GM18909 (cell line): ENCODE measurements at regions not wholly inside any gene's neighbourhood (a gene's known extent, or its start where the extent isn't known, plus 50 kb on each side); places are given as distances from the start of the nearest gene placed in this dataset.
"Not testable (repeated sequence)": the region's sequence is repeated elsewhere in the genome, so short reads cannot be mapped to it uniquely, and the experiment has no call there.

ENCODE experiments used
- ATAC-seq: cut with Tn5 transposase; IDR thresholded peaks from one replicate; pipeline ENCODE4 v1.9.1; 2021; ENCODE audit warnings: mild to moderate bottlenecking; ENCODE audit not compliant: unreplicated experiment, poor library complexity

DNA sequence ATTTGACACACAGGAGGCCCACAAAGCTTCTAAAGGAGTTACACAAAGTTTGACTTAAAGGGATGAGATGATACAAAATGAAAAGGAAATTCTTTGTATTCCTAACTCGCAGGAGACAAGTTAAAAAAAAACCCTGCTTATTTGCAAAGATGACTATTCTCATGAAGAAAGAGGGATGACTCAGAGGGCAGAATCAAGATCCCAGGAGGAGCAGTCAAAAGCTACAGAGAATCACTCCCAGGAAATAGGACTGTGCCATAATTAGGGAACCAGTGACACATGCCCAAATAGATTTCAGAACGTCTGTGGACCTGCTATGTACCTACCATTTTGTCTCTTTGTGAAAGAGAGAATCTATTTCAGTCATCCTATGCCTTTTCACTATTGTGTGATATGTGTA, 103.5 kb upstream of the ARRDC3 start:
- no peak for ATAC-seq

DNA sequence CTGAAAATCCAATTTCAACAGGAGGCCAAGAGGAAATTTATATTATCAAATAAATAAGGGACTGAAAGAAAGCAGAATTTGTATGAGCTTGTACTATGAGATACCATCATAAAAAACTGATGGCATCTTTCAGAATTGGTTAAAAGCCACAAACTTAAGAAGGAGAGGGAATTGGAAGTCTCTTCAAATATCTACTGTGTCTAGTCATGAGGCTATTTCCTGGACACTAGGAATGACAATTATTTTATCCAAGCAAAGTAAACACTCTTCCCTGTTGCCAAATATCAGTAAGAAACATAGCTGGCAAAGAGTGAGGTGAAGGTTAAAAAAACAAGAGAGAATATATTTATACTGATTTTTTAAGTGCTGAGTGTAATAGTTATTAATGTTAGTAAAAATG, 101.5 kb upstream of the ARRDC3 start:
- no peak for ATAC-seq

GRCh38 chr5:91479376-91479775, 96.3 kb upstream of the ARRDC3 start:
- not testable (repeated sequence) for ATAC-seq

GRCh38 chr5:91478096-91478495, 95.0 kb upstream of the ARRDC3 start:
- ATAC-seq, result no peak

- ATAC-seq, result no peak
These were observed 94.3 kb upstream of the ARRDC3 start for GRCh38 chr5:91477408-91477807.

DNA sequence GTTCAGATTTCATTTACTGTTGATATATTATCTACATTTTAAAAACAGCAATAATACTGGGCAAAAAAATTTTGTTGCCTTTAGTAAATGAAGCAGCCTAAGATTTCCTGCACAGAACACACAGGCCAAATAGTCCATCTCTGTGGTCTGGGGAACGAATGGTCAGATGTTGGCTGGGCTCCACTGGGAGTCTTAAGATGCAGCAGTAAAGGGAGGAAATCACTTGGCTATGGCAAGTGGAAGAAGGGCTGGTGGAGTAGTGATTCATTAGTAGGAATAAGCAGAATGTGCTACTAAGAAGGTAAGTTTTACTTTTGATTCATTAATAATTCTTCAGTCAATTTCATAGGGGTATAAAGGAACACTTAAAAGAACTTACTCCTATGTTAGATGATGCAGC, 91.1 kb upstream of the ARRDC3 start:
- no peak for ATAC-seq

- ATAC-seq, result no peak
These were observed 89.5 kb upstream of the ARRDC3 start for GRCh38 chr5:91472631-91473030.

- no peak for ATAC-seq
These were observed 86.5 kb upstream of the ARRDC3 start for GRCh38 chr5:91469517-91470165.

GRCh38 chr5:91468651-91469422, 85.7 kb upstream of the ARRDC3 start:
- ATAC-seq, result no peak

- ATAC-seq, result no peak
These were observed 81.9 kb upstream of the ARRDC3 start for GRCh38 chr5:91464886-91465646.

DNA sequence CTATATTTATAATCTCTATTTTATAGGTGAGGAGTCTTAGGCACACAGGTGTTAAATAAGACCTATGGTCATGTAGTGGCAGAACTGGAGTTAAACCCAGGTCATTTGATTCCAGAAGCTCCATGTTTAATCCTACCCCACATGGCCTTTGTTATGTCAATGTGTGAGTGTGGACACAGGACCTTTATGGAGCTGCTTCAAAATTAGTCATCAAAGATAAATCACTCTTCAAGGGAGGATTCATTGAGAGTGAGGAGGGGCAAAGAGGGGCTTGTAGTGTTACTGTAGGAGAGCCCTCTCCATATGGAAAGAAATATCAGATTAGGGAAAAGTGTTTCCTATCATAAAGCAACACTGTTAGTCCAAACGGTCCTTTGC, 74.6 kb upstream of the ARRDC3 start:
- ATAC-seq, result no peak

GRCh38 chr5:91456928-91457680, 74.0 kb upstream of the ARRDC3 start:
- no peak for ATAC-seq

DNA sequence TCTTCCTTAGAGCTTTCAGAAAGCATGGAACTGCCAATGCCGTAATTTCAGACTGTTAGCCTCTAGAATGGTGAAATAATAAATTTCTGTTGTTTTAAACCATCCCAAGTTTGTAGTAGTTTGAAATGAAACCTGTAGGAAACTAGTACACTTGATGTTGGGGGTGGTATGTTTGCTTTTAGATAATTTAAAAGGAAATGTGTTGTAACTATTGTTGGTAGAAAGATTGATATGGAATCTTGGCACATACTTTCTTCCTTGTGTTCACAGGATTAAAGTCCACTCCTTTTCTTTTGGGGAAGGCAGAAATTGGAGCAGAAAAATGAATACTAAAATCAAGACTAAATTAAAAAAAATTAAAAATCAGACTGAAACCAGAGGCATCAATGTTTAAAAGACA, 66.0 kb upstream of the ARRDC3 start:
- no peak for ATAC-seq

GRCh38 chr5:91448079-91448478, 65.0 kb upstream of the ARRDC3 start:
- not testable (repeated sequence) for ATAC-seq

DNA sequence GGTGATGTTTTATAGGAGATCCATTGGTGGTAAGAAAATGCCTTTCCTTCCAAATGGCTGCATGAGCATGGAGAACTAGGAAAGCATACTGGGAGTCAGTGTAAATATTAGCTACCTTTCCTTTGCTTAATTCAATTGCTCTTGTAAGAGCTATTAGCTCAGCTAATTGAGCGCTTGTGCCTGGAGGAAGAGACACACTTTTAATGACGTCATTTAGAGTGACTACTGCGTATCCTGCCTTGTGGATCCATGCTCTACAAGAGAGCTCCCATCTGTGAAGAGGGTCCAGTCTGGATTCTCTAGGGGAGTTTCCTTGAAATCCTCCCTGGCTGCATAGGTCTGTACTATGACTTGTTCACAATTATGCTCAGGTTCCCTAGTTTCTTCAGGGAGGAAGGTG, 63.8 kb upstream of the ARRDC3 start:
- not testable (repeated sequence) for ATAC-seq

DNA sequence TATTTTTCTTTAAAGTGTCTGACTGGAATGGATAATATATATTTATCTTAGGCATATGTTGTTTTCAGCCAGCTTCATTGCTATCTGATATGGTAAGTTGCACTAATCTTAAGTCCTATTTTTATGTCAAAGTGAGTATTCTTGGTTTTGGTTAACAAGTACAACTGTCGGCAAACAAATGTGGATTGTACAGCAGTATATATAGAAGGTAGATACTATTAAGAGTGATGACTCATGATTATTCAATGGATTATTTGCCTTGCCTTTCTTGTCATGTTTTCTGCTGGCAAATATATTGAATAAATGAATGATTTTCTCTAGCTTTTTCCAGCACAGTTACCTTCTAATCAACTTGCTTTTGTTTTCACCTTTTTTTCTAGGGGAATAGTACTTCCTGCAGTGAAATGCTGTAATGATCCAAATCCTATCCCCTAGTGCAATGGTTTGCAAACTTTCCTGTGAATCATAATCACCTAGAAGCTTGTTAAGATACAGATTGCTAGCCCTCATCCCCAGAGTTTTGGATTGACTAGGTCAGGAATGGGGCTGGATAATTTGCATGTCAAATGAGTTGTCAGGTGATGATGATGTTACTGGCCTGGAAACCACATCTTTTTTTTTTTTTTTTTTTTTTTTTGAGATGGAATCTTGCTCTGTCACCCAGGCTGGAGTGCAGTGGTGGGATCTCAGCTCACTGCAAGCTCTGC, 60.8 kb upstream of the ARRDC3 start:
- ATAC-seq, result no peak

DNA sequence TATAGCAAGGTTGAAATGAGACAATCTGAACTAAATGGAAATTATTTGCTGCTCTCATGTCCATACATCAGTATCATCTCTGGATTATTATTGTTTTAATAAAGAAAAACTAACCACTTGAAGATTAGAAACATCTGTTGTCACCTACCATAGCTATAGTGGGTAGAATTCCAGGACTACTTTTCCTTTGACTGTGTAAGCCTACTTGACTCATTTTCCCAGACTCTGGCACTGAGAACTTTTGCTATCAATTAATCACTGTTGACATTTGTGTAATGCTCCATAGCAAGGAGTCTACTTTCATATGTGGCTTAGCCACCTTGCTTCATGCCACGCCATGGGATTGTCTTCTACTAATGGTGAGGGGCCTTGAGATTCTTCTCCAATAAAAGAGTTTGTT, 59.9 kb upstream of the ARRDC3 start:
- ATAC-seq, result no peak

GRCh38 chr5:91441082-91441481, 58.0 kb upstream of the ARRDC3 start:
- no peak for ATAC-seq

- ATAC-seq, result no peak
These were observed 55.8 kb upstream of the ARRDC3 start for GRCh38 chr5:91438871-91439270.

GRCh38 chr5:91436241-91436640, 53.1 kb upstream of the ARRDC3 start:
- ATAC-seq, result no peak
